ENCODE measurements at regions not wholly inside any gene's neighbourhood (a gene's known extent, or its start where the extent isn't known, plus 50 kb on each side); places are given as distances from the start of the nearest gene placed in this dataset.

- no peak overlapping the region for H3K4me3 ChIP-seq (ENCODE audit: low read length)
- no peaks in the 10 kb centered on the region for H3K27me3 ChIP-seq (ENCODE audit: control insufficient read depth, low read length)
- H3K4me1 ChIP-seq (ENCODE audit: control insufficient read depth, low read length): no peaks in the 10 kb centered on the region
- no peaks in the 10 kb centered on the region for H3F3A ChIP-seq (ENCODE audit: control insufficient read depth, insufficient read depth)
- no peak overlapping the region for H3K27ac ChIP-seq (ENCODE audit: low read depth, low read length)
- H3K79me2 ChIP-seq (ENCODE audit: control insufficient read depth, low read length): no peaks in the 10 kb centered on the region
- H3K9me2 ChIP-seq (replicated peaks; ENCODE audit: control insufficient read depth, low read length): no peaks in the 10 kb centered on the region; the same call in 1 of the 2 replicates
- H4K20me1 ChIP-seq (ENCODE audit: control insufficient read depth, insufficient read depth, low read depth, low read length): no peaks in the 10 kb centered on the region
- H3K36me3 ChIP-seq (ENCODE audit: control insufficient read depth, low read length): no peaks in the 10 kb centered on the region
- H3K9me3 ChIP-seq (ENCODE audit: control insufficient read depth, insufficient read depth, low read length): no peaks in the 10 kb centered on the region
- TF ChIP-seq EZH2phosphoT487 (IDR thresholded peaks at IDR 0.05; ENCODE audit: borderline replicate concordance, low read length): no peak
- no peak for TF ChIP-seq CTCF (IDR thresholded peaks at IDR 0.05; ENCODE audit: low read depth, low read length, poor library complexity, severe bottlenecking)
- no peak overlapping the region for H3K4me2 ChIP-seq (ENCODE audit: low read length)
Measured at GRCh38 chr13:79989217-79989661, 351.7 kb downstream of the SPRY2 start.

- Histone ChIP-seq H4K20me1 (ENCODE audit: control insufficient read depth, insufficient read depth, low read depth, low read length) (no peaks in the 10 kb centered on the region), H3K9me2 (replicated peaks; ENCODE audit: control insufficient read depth, low read length) (no peaks in the 10 kb centered on the region; the same call in 1 of the 2 replicates), H3K4me3 (ENCODE audit: low read length) (no peak overlapping the region), H3K79me2 (ENCODE audit: control insufficient read depth, low read length) (no peaks in the 10 kb centered on the region), H3K9me3 (ENCODE audit: control insufficient read depth, insufficient read depth, low read length) (no peaks in the 10 kb centered on the region), H3K27me3 (ENCODE audit: control insufficient read depth, low read length) (no peaks in the 10 kb centered on the region), H3K36me3 (ENCODE audit: control insufficient read depth, low read length) (no peaks in the 10 kb centered on the region), H3K4me2 (ENCODE audit: low read length) (no peak overlapping the region), H3F3A (ENCODE audit: control insufficient read depth, insufficient read depth) (no peaks in the 10 kb centered on the region), H3K27ac (ENCODE audit: low read depth, low read length) (no peak overlapping the region), H3K4me1 (ENCODE audit: control insufficient read depth, low read length) (no peaks in the 10 kb centered on the region)
- TF ChIP-seq EZH2phosphoT487 (IDR thresholded peaks at IDR 0.05; ENCODE audit: borderline replicate concordance, low read length): no peak
- no peak for TF ChIP-seq CTCF (IDR thresholded peaks at IDR 0.05; ENCODE audit: low read depth, low read length, poor library complexity, severe bottlenecking)
Measured at GRCh38 chr13:79988573-79988972, 352.4 kb downstream of the SPRY2 start.

- H3F3A ChIP-seq (ENCODE audit: control insufficient read depth, insufficient read depth): no peaks in the 10 kb centered on the region
- H3K36me3 ChIP-seq (ENCODE audit: control insufficient read depth, low read length): no peaks in the 10 kb centered on the region
- no peak overlapping the region for H3K27ac ChIP-seq (ENCODE audit: low read depth, low read length)
- no peaks in the 10 kb centered on the region for H3K4me1 ChIP-seq (ENCODE audit: control insufficient read depth, low read length)
- no peak overlapping the region for H3K4me3 ChIP-seq (ENCODE audit: low read length)
- H3K4me2 ChIP-seq (ENCODE audit: low read length): no peak overlapping the region
- H4K20me1 ChIP-seq (ENCODE audit: control insufficient read depth, insufficient read depth, low read depth, low read length): no peaks in the 10 kb centered on the region
- no peaks in the 10 kb centered on the region for H3K79me2 ChIP-seq (ENCODE audit: control insufficient read depth, low read length)
- no peaks in the 10 kb centered on the region for H3K27me3 ChIP-seq (ENCODE audit: control insufficient read depth, low read length)
- no peaks in the 10 kb centered on the region for H3K9me3 ChIP-seq (ENCODE audit: control insufficient read depth, insufficient read depth, low read length)
- H3K9me2 ChIP-seq (replicated peaks; ENCODE audit: control insufficient read depth, low read length): no peaks in the 10 kb centered on the region; the same call in 1 of the 2 replicates
- TF ChIP-seq CTCF (IDR thresholded peaks at IDR 0.05; ENCODE audit: low read depth, low read length, poor library complexity, severe bottlenecking) (no peak), EZH2phosphoT487 (IDR thresholded peaks at IDR 0.05; ENCODE audit: borderline replicate concordance, low read length) (no peak)
Measured at GRCh38 chr13:79987761-79988160, 353.2 kb downstream of the SPRY2 start.

Data from DOHH2 (cell line).